H1 (cell line): ENCODE measurements at regions not wholly inside any gene's neighbourhood (a gene's known extent, or its start where the extent isn't known, plus 50 kb on each side); places are given as distances from the start of the nearest gene placed in this dataset.

Experiments
- CHD7 ChIP-seq: fragments of 300-600 bp; sonication (generic); IDR thresholded peaks from 2 replicates; pipeline ENCODE4 v1.7.1; 2012; ENCODE audit warnings: low read length, moderate library complexity, mild to moderate bottlenecking, inconsistent platforms; ENCODE audit not compliant: insufficient replicate concordance
- CTBP2 ChIP-seq: IDR thresholded peaks from 2 replicates; pipeline ENCODE4 v1.7.0; 2011; ENCODE audit warnings: borderline replicate concordance, mild to moderate bottlenecking, moderate library complexity, mixed read lengths, low read length; ENCODE audit not compliant: insufficient read depth, insufficient read length
- FOSL1 ChIP-seq: IDR thresholded peaks from 2 replicates; pipeline ENCODE4 v1.6.1; 2011; ENCODE audit warnings: mild to moderate bottlenecking, low read depth, low read length, moderate library complexity; ENCODE audit not compliant: insufficient read depth
- HDAC2 ChIP-seq, 2 experiments: fragments of 300-600 bp in 1 of 2; sonication (generic) in 1 of 2; IDR thresholded peaks; 2 replicates each; pipeline ENCODE4 v1.6.1; 2011 to 2012; ENCODE audit warnings: low read depth in 2 of 2, low read length in 2 of 2, mild to moderate bottlenecking in 2 of 2, moderate library complexity in 2 of 2, borderline replicate concordance in 1 of 2, inconsistent platforms in 1 of 2
- MAX ChIP-seq: IDR thresholded peaks from 2 replicates; pipeline ENCODE4 v1.6.1; 2012; ENCODE audit warnings: inconsistent platforms
- POU5F1 ChIP-seq: IDR thresholded peaks from 2 replicates; pipeline ENCODE4 v1.6.1; 2011; ENCODE audit warnings: low read depth, mild to moderate bottlenecking, low read length, moderate library complexity
- RXRA ChIP-seq: IDR thresholded peaks from 2 replicates; pipeline ENCODE4 v1.6.1; 2011; ENCODE audit warnings: low read depth, mild to moderate bottlenecking, low read length, moderate library complexity; ENCODE audit not compliant: insufficient read depth
- USF2 ChIP-seq: IDR thresholded peaks from 2 replicates; pipeline ENCODE4 v1.6.1; 2011; ENCODE audit warnings: low read length, improper control_type of control experiment

- TF ChIP-seq CHD7 (no peak), USF2 (no peak), HDAC2 (IDR thresholded peaks at IDR 0.05; ENCODE audit: borderline replicate concordance in 1 of 2, low read depth in 2 of 2, low read length in 2 of 2) (no peak), MAX (no peak), CTBP2 (no peak), POU5F1 (no peak), FOSL1 (no peak), RXRA (no peak)
Observed at GRCh38 chr11:70521475-70522308, 123.4 kb downstream of the CTTN start (continued).
